OCI-LY7 (cell line): ENCODE measurements at regions not wholly inside any gene's neighbourhood (a gene's known extent, or its start where the extent isn't known, plus 50 kb on each side); places are given as distances from the start of the nearest gene placed in this dataset.

Experiments
- BruUV-seq: library from RNA; stranded (reverse); fragments of 400-500 nt; replicated peaks from 2 replicates; lab custom pipeline; 2021; lab: Mats Ljungman, UMichigan
- CTCF ChIA-PET: fragments of 300-600 bp; sonication (Branson Sonifier 250); formaldehyde crosslinking; loops from one replicate; lab custom pipeline; 2022; ENCODE audit warnings: antibody characterized with exemption; ENCODE audit not compliant: unreplicated experiment; lab: Charles Lee
- POLR2A ChIA-PET: fragments of 300-600 bp; sonication (Branson Sonifier 250); formaldehyde crosslinking; loops from one replicate; lab custom pipeline; 2022; ENCODE audit warnings: antibody characterized with exemption; lab: Charles Lee
- DNase-seq: peaks from one replicate; pipeline ENCODE4 v3.0.0-alpha.2; 2015; ENCODE audit warnings: low spot score
- H2AFZ ChIP-seq: fragments of 200-600 bp; sonication (generic), shearing (Covaris generic); 2 replicates; pipeline ENCODE4 v1.6.1; 2014; ENCODE audit warnings: mild to moderate bottlenecking, antibody characterized with exemption, low read length, moderate library complexity
- H3K27ac ChIP-seq: fragments of 200-600 bp; sonication (generic); 2 replicates; pipeline ENCODE4 v1.5.1; 2014; ENCODE audit warnings: mixed run types, low read depth, mild to moderate bottlenecking, moderate library complexity, low read length, inconsistent platforms; ENCODE audit not compliant: poor library complexity, severe bottlenecking
- H3K36me3 ChIP-seq: fragments of 200-600 bp; sonication (generic); 2 replicates; pipeline ENCODE4 v1.6.1; 2014; ENCODE audit warnings: mild to moderate bottlenecking, antibody characterized with exemption, low read length, moderate library complexity, mixed read lengths; ENCODE audit not compliant: insufficient read depth
- H3K4me1 ChIP-seq: fragments of 200-600 bp; sonication (generic); 2 replicates; pipeline ENCODE4 v1.5.1; 2014; ENCODE audit warnings: mild to moderate bottlenecking, low read length; ENCODE audit not compliant: insufficient read depth, poor library complexity, severe bottlenecking
- H3K4me2 ChIP-seq: fragments of 200-600 bp; sonication (generic); 2 replicates; pipeline ENCODE4 v1.6.1; 2014; ENCODE audit warnings: mild to moderate bottlenecking, low read length
- H3K4me3 ChIP-seq: fragments of 200-600 bp; sonication (generic); 2 replicates; pipeline ENCODE4 v1.5.1; 2014; ENCODE audit warnings: mild to moderate bottlenecking, low read depth, low read length; ENCODE audit not compliant: poor library complexity, severe bottlenecking
- H3K79me2 ChIP-seq: fragments of 200-600 bp; sonication (generic); 2 replicates; pipeline ENCODE4 v1.6.1; 2016; ENCODE audit warnings: low read depth, mild to moderate bottlenecking, low read length, moderate library complexity, mixed read lengths; ENCODE audit not compliant: insufficient read depth
- H3K9me2 ChIP-seq: fragments of 200-600 bp; sonication (generic); 2 replicates; pipeline ENCODE4 v1.6.1; 2016; ENCODE audit warnings: mild to moderate bottlenecking, low read length, mixed read lengths; ENCODE audit not compliant: insufficient read depth
- H3K9me3 ChIP-seq: fragments of 200-600 bp; sonication (generic); 2 replicates; pipeline ENCODE4 v1.6.1; 2014; ENCODE audit warnings: mild to moderate bottlenecking, mixed run types, low read length, mixed read lengths
- H4K20me1 ChIP-seq: fragments of 200-600 bp; sonication (generic); 2 replicates; pipeline ENCODE4 v1.6.1; 2014; ENCODE audit warnings: mild to moderate bottlenecking, antibody characterized with exemption, low read length, moderate library complexity, mixed read lengths; ENCODE audit not compliant: insufficient read depth
- CTCF ChIP-seq: fragments of 200-600 bp; sonication (generic); conservative IDR thresholded peaks from 2 replicates; pipeline ENCODE4 v1.5.1; 2014; ENCODE audit warnings: mild to moderate bottlenecking, antibody characterized with exemption, low read length, moderate library complexity, mixed read lengths
- EZH2phosphoT487 ChIP-seq: fragments of 200-600 bp; sonication (generic); IDR thresholded peaks from 2 replicates; pipeline ENCODE4 v1.6.1; 2018; ENCODE audit warnings: low read depth, borderline replicate concordance, mild to moderate bottlenecking, mixed run types, antibody characterized with exemption, low read length, moderate library complexity, mixed read lengths
- intact Hi-C: fragments of 100-400 bp; cut with micrococcal nuclease; formaldehyde crosslinking; loops from one replicate; pipeline ENCODE4 v1.10.0; 2022; ENCODE audit not compliant: unreplicated experiment

- Histone ChIP-seq H3K9me3 (no peaks in the 10 kb centered on the region), H3K9me2 (no peaks in the 10 kb centered on the region), H3K4me2 (no peak overlapping the region), H3K4me3 (no peak overlapping the region), H3K36me3 (no peaks in the 10 kb centered on the region), H2AFZ (no peak overlapping the region), H3K27ac (no peak overlapping the region), H3K79me2 (no peaks in the 10 kb centered on the region), H3K4me1 (no peaks in the 10 kb centered on the region), H4K20me1 (no peaks in the 10 kb centered on the region)
- TF ChIP-seq CTCF (no peak), EZH2phosphoT487 (no peak)
- ChIA-PET CTCF (no interaction called here), POLR2A (no interaction called here)
- no peak for DNase-seq
- BruUV-seq: no TSS peak
- intact Hi-C loops: no loop called here
These were observed 909.6 kb downstream of the VRK1 start for GRCh38 chr14:97706819-97707218.

GRCh38 chr14:97707603-97708002 is 910.4 kb downstream of the VRK1 start:
- ChIA-PET CTCF (no interaction called here), POLR2A (interaction anchor here (0.6 kb wide), 1 partner anchor 185 kb away, joined by 3 read pairs; no protein-coding TSS in a partner anchor)
- no TSS peak for BruUV-seq
- Histone ChIP-seq H3K9me2 (no peaks in the 10 kb centered on the region), H3K27ac (no peak overlapping the region), H4K20me1 (no peaks in the 10 kb centered on the region), H2AFZ (no peak overlapping the region), H3K36me3 (no peaks in the 10 kb centered on the region), H3K79me2 (no peaks in the 10 kb centered on the region), H3K4me3 (no peak overlapping the region), H3K9me3 (no peaks in the 10 kb centered on the region), H3K4me2 (no peak overlapping the region), H3K4me1 (no peaks in the 10 kb centered on the region)
- DNase-seq: no peak
- intact Hi-C loops: no loop called here
- TF ChIP-seq EZH2phosphoT487 (no peak), CTCF (no peak)

GRCh38 chr14:97709552-97709951 is 912.4 kb downstream of the VRK1 start:
- H3K79me2 ChIP-seq: no peaks in the 10 kb centered on the region
- H3K4me2 ChIP-seq: no peak overlapping the region
- no peaks in the 10 kb centered on the region for H3K36me3 ChIP-seq
- CTCF ChIA-PET: no interaction called here
- DNase-seq: no peak
- intact Hi-C loops: no loop called here
- POLR2A ChIA-PET: no interaction called here
- no peaks in the 10 kb centered on the region for H3K9me3 ChIP-seq
- H3K4me3 ChIP-seq: no peak overlapping the region
- H3K27ac ChIP-seq: no peak overlapping the region
- no peaks in the 10 kb centered on the region for H3K9me2 ChIP-seq
- no peak for TF ChIP-seq EZH2phosphoT487
- no peak for TF ChIP-seq CTCF
- BruUV-seq: no TSS peak
- no peaks in the 10 kb centered on the region for H3K4me1 ChIP-seq
- H4K20me1 ChIP-seq: no peaks in the 10 kb centered on the region
- H2AFZ ChIP-seq: no peak overlapping the region
